MCF 10A (cell line): ENCODE measurements at regions not wholly inside any gene's neighbourhood (a gene's known extent, or its start where the extent isn't known, plus 50 kb on each side); places are given as distances from the start of the nearest gene placed in this dataset.
"Not testable (repeated sequence)": the region's sequence is repeated elsewhere in the genome, so short reads cannot be mapped to it uniquely, and the experiment has no call there.

Experiments used
- BruUV-seq: library from RNA; stranded (reverse); fragments of 400-500 nt; replicated peaks from 2 replicates; lab custom pipeline; 2021; lab: Mats Ljungman, UMichigan
- CTCF ChIA-PET: fragments of 300-600 bp; sonication (Branson Sonifier 250); formaldehyde crosslinking; extraction: SDS; loops from one replicate; lab custom pipeline; 2021; ENCODE audit warnings: antibody characterized with exemption, inconsistent platforms; lab: Yijun Ruan, JAX
- POLR2A ChIA-PET: fragments of 300-600, 350-650 bp; sonication (Branson Sonifier 250); formaldehyde crosslinking; extraction: SDS; loops from one replicate; lab custom pipeline; 2020; ENCODE audit warnings: antibody characterized with exemption, inconsistent platforms; lab: Yijun Ruan, JAX
- DNase-seq: peaks from one replicate; pipeline ENCODE4 v3.0.0-alpha.2; 2018; ENCODE audit not compliant: unreplicated experiment
- H3K27ac Mint-ChIP-seq: one replicate; pipeline ENCODE4 v1.8.0; 2022; ENCODE audit warnings: mild to moderate bottlenecking, low read depth, mixed read lengths; ENCODE audit not compliant: unreplicated experiment
- H3K27me3 Mint-ChIP-seq: one replicate; pipeline ENCODE4 v1.8.0; 2022; ENCODE audit warnings: mixed read lengths; ENCODE audit not compliant: insufficient read depth, unreplicated experiment
- H3K36me3 Mint-ChIP-seq: one replicate; pipeline ENCODE4 v1.8.0; 2022; ENCODE audit warnings: mild to moderate bottlenecking, moderate library complexity, mixed read lengths; ENCODE audit not compliant: insufficient read depth, unreplicated experiment
- H3K4me1 Mint-ChIP-seq: one replicate; pipeline ENCODE4 v1.8.0; 2022; ENCODE audit warnings: mixed read lengths; ENCODE audit not compliant: insufficient read depth, unreplicated experiment
- H3K4me3 Mint-ChIP-seq: one replicate; pipeline ENCODE4 v1.8.0; 2022; ENCODE audit warnings: mild to moderate bottlenecking, moderate library complexity, mixed read lengths; ENCODE audit not compliant: unreplicated experiment
- H3K9me3 Mint-ChIP-seq: one replicate; pipeline ENCODE4 v1.8.0; 2022; ENCODE audit warnings: mixed read lengths; ENCODE audit not compliant: unreplicated experiment
- intact Hi-C: fragments of 100-400 bp; cut with micrococcal nuclease; formaldehyde crosslinking; loops from 2 replicates; pipeline ENCODE4 v1.14.1; 2022
- TF ChIP-seq, protein P1 (sequence below): fragments of 200-600 bp; IDR thresholded peaks from one replicate; pipeline ENCODE4 v1.8.0; 2022; ENCODE audit warnings: antibody characterized with exemption, mild to moderate bottlenecking; ENCODE audit not compliant: unreplicated experiment

DNA sequence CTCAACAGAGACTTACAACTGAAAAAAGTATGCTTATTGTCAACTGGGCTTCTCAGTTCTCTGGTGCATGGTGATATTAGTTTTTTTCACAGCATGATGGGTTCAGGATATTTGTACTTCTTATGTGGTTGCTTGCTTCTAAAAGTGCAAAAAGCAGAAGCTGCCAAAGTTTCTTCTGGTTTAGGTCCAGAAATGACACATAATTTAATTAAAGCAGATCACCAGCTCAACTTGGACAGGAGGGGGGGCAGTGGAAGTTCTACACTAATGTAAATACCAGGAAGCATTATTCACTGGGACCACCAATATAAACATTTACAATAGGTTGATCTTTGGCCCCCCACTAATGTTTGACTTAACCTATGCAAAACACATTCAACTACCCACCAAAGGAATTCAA lies 354.8 kb upstream of the BRINP3 start:
- Mint-ChIP-seq H3K9me3 (peaks cover 5% of the 10 kb centered on the region), H3K27me3 (no peaks in the 10 kb centered on the region), H3K4me3 (no peak overlapping the region), H3K36me3 (no peaks in the 10 kb centered on the region), H3K27ac (no peak overlapping the region), H3K4me1 (no peaks in the 10 kb centered on the region)
- TF ChIP-seq, protein P1, sequence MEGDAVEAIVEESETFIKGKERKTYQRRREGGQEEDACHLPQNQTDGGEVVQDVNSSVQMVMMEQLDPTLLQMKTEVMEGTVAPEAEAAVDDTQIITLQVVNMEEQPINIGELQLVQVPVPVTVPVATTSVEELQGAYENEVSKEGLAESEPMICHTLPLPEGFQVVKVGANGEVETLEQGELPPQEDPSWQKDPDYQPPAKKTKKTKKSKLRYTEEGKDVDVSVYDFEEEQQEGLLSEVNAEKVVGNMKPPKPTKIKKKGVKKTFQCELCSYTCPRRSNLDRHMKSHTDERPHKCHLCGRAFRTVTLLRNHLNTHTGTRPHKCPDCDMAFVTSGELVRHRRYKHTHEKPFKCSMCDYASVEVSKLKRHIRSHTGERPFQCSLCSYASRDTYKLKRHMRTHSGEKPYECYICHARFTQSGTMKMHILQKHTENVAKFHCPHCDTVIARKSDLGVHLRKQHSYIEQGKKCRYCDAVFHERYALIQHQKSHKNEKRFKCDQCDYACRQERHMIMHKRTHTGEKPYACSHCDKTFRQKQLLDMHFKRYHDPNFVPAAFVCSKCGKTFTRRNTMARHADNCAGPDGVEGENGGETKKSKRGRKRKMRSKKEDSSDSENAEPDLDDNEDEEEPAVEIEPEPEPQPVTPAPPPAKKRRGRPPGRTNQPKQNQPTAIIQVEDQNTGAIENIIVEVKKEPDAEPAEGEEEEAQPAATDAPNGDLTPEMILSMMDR = no peak
- no TSS peak for BruUV-seq
- ChIA-PET CTCF (interaction anchor here (0.7 to 1.2 kb wide), 2 partner anchors 65 to 126 kb away, joined by 3 to 4 read pairs; no protein-coding TSS in a partner anchor), POLR2A (no interaction called here)
- intact Hi-C loops = no loop called here
- no peak for DNase-seq

DNA sequence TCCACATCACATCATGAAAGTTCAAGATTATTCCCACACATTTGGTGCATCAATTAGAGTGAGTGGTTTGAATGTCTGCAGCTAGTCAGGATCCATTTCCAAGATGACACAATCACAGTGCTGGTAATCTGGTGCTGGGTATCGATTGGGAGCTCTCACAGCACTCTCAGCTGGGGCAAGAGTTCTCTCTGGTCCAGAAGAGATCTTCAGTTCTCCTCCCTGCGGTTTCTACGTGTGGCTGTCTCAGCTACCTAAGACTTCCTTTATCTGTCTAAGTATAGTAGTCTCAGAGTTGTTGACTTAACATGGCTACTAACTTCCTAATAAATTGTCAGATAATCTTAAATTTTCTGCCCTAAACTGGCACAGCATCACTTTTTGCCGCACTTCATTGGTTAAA lies 358.0 kb upstream of the BRINP3 start:
- H3K4me1 Mint-ChIP-seq = no peaks in the 10 kb centered on the region
- no peak overlapping the region for H3K4me3 Mint-ChIP-seq
- CTCF ChIA-PET = interaction anchor here (0.6 kb wide), 1 partner anchor 17 kb away, joined by 3 read pairs; no protein-coding TSS in a partner anchor
- TF ChIP-seq, protein P1 = no peak
- no peak for DNase-seq
- POLR2A ChIA-PET = no interaction called here
- no peak overlapping the region for H3K27ac Mint-ChIP-seq
- intact Hi-C loops = no loop called here
- no peaks in the 10 kb centered on the region for H3K27me3 Mint-ChIP-seq
- BruUV-seq = no TSS peak
- no peaks in the 10 kb centered on the region for H3K36me3 Mint-ChIP-seq
- H3K9me3 Mint-ChIP-seq = no peaks in the 10 kb centered on the region

DNA sequence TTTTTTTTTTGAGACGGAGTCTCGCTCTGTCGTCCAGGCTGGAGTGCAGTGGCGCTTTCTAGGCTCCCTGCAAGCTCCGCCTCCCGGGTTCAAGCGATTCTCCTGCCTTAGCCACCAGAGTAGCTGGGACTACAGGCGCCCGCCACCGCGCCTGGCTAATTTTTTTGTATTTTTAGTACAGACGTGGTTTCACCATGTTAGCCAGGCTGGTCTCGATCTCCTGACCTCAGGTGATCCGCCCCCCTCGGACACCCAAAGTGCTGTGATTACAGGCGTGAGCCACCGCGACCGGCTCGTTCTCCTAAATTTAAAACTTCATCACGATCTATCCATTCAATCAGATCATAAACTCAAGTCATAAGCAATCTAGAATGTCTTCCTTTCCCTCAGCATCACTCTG lies 359.5 kb upstream of the BRINP3 start:
- BruUV-seq, H3K9me3 Mint-ChIP-seq, H3K27ac Mint-ChIP-seq, CTCF ChIA-PET, H3K4me3 Mint-ChIP-seq, intact Hi-C loops, H3K36me3 Mint-ChIP-seq, POLR2A ChIA-PET, H3K27me3 Mint-ChIP-seq, H3K4me1 Mint-ChIP-seq, DNase-seq: not testable (repeated sequence)

DNA sequence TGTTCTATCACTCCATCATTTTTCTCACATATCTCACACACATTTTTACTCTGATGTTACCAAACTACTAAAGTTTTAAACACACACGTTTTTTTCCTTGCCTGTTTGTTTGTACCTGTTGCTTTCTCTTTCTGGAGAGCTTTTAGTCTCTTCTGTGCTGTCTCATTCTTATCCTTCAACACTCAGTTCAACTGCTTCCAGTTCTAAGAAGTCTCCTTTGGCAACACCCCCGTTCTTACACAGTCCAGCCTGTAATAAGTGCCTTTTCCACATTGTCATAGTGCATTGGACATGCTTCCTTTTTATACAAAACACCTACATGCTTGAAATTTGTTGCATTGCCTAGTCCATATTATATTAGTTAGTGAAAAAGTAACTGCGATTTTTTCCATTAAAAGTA lies 360.2 kb upstream of the BRINP3 start:
- H3K27me3 Mint-ChIP-seq = no peaks in the 10 kb centered on the region
- POLR2A ChIA-PET = no interaction called here
- no peak for DNase-seq

More for the DNA sequence above, 360.2 kb upstream of the BRINP3 start:
- no TSS peak for BruUV-seq
- TF ChIP-seq, protein P1 = no peak
- H3K4me1 Mint-ChIP-seq = no peaks in the 10 kb centered on the region
- CTCF ChIA-PET = interaction anchor here (0.6 kb wide), 1 partner anchor 168 kb away, joined by 3 read pairs; no protein-coding TSS in a partner anchor
- H3K27ac Mint-ChIP-seq = no peak overlapping the region
- no peak overlapping the region for H3K4me3 Mint-ChIP-seq
- intact Hi-C loops = no loop called here
- H3K36me3 Mint-ChIP-seq = no peaks in the 10 kb centered on the region
- no peaks in the 10 kb centered on the region for H3K9me3 Mint-ChIP-seq
